IPS-NIHi7 (cell line): ENCODE measurements at regions not wholly inside any gene's neighbourhood (a gene's known extent, or its start where the extent isn't known, plus 50 kb on each side); places are given as distances from the start of the nearest gene placed in this dataset.
"Not testable (repeated sequence)": the region's sequence is repeated elsewhere in the genome, so short reads cannot be mapped to it uniquely, and the experiment has no call there.

Source experiments
- DNase-seq: peaks from one replicate; pipeline ENCODE4 v3.0.0; 2012; ENCODE audit warnings: mixed read lengths; ENCODE audit errors: extremely low spot score

- DNase-seq, result no peak
These were observed 275.7 kb upstream of the ZNF804A start for GRCh38 chr2:184322615-184323014.

- no peak for DNase-seq
These were observed 272.3 kb upstream of the ZNF804A start for GRCh38 chr2:184326066-184326465.

GRCh38 chr2:184327805-184328204 lies 270.5 kb upstream of the ZNF804A start:
- not testable (repeated sequence) for DNase-seq

GRCh38 chr2:184330561-184330960 lies 267.8 kb upstream of the ZNF804A start:
- not testable (repeated sequence) for DNase-seq

GRCh38 chr2:184336688-184337087 lies 261.6 kb upstream of the ZNF804A start:
- DNase-seq, result no peak

GRCh38 chr2:184338771-184339170 lies 259.6 kb upstream of the ZNF804A start:
- peak; percentile 16 for DNase-seq

- no peak for DNase-seq
These were observed 258.4 kb upstream of the ZNF804A start for GRCh38 chr2:184339966-184340365.

GRCh38 chr2:184346338-184346862 lies 251.9 kb upstream of the ZNF804A start:
- no peak for DNase-seq

- DNase-seq, result no peak
These were observed 247.2 kb upstream of the ZNF804A start for GRCh38 chr2:184351126-184351525.

- no peak for DNase-seq
These were observed 241.3 kb upstream of the ZNF804A start for GRCh38 chr2:184357033-184357432.

GRCh38 chr2:184359379-184359778 lies 238.9 kb upstream of the ZNF804A start:
- DNase-seq, result no peak

GRCh38 chr2:184363213-184363612 lies 235.1 kb upstream of the ZNF804A start:
- no peak for DNase-seq

- no peak for DNase-seq
These were observed 231.1 kb upstream of the ZNF804A start for GRCh38 chr2:184367211-184367610.

- no peak for DNase-seq
These were observed 229.0 kb upstream of the ZNF804A start for GRCh38 chr2:184369307-184369706.

- no peak for DNase-seq
These were observed 227.4 kb upstream of the ZNF804A start for GRCh38 chr2:184370954-184371353.

- no peak for DNase-seq
These were observed 226.7 kb upstream of the ZNF804A start for GRCh38 chr2:184371641-184372040.

GRCh38 chr2:184372484-184372883 lies 225.8 kb upstream of the ZNF804A start:
- no peak for DNase-seq

- DNase-seq, result no peak
These were observed 203.7 kb upstream of the ZNF804A start for GRCh38 chr2:184394642-184395041.

- DNase-seq, result no peak
These were observed 195.9 kb upstream of the ZNF804A start for GRCh38 chr2:184402381-184402780.

GRCh38 chr2:184407041-184407630 lies 191.2 kb upstream of the ZNF804A start:
- not testable (repeated sequence) for DNase-seq

- no peak for DNase-seq
These were observed 188.2 kb upstream of the ZNF804A start for GRCh38 chr2:184410160-184410559.

GRCh38 chr2:184413221-184413620 lies 185.1 kb upstream of the ZNF804A start:
- DNase-seq, result no peak

- DNase-seq, result no peak
These were observed 184.6 kb upstream of the ZNF804A start for GRCh38 chr2:184413671-184414229.
